Lung (tissue), 11 donors: ENCODE measurements at regions not wholly inside any gene's neighbourhood (a gene's known extent, or its start where the extent isn't known, plus 50 kb on each side); places are given as distances from the start of the nearest gene placed in this dataset.

Source experiments
- ATAC-seq: fragments of 200-7000 bp; cut with Tn5 transposase; one replicate; pipeline ENCODE4 v1.9.1; 2020; ENCODE audit warnings: moderate number of reproducible peaks; ENCODE audit not compliant: insufficient read depth, low FRiP score
- DNase-seq, 3 donors: peaks; one replicate each; pipeline ENCODE4 v3.0.0-alpha.2; 2013 to 2017
- H3K27ac ChIP-seq, 2 donors: one replicate each; pipeline ENCODE4 v1.5.1; 2013; ENCODE audit warnings: mild to moderate bottlenecking in 2 of 2, moderate library complexity in 2 of 2, control low read depth in 1 of 2, inconsistent platforms in 1 of 2, low read depth in 1 of 2, low read length in 1 of 2
- H3K27me3 ChIP-seq, 3 donors: one replicate each; pipeline ENCODE4 v1.5.1; 2013; ENCODE audit warnings: low read length in 2 of 3; ENCODE audit not compliant: control insufficient read depth in 3 of 3, insufficient read depth in 3 of 3
- H3K36me3 ChIP-seq, 4 donors: one replicate each; pipeline ENCODE4 v1.5.1; 2013; ENCODE audit warnings: low read length in 4 of 4, mild to moderate bottlenecking in 1 of 4, moderate library complexity in 1 of 4; ENCODE audit not compliant: control insufficient read depth in 4 of 4, insufficient read depth in 4 of 4
- H3K4me1 ChIP-seq, 5 donors: one replicate each; pipeline ENCODE4 v1.5.1; 2013; ENCODE audit warnings: low read length in 5 of 5, mild to moderate bottlenecking in 2 of 5, moderate library complexity in 1 of 5; ENCODE audit not compliant: control insufficient read depth in 5 of 5, insufficient read depth in 5 of 5
- H3K4me3 ChIP-seq: one replicate; pipeline ENCODE4 v1.5.1; 2013; ENCODE audit warnings: mild to moderate bottlenecking, control low read depth, moderate library complexity
- H3K9ac ChIP-seq, 2 donors: one replicate each; pipeline ENCODE4 v1.5.1; 2013; ENCODE audit warnings: low read length in 2 of 2, control low read depth in 1 of 2; ENCODE audit not compliant: insufficient read depth in 1 of 2
- H3K9me3 ChIP-seq, 4 donors: one replicate each; pipeline ENCODE4 v1.5.1; 2013; ENCODE audit warnings: low read length in 3 of 4, mild to moderate bottlenecking in 1 of 4, moderate library complexity in 1 of 4; ENCODE audit not compliant: control insufficient read depth in 4 of 4, insufficient read depth in 3 of 4
- WGBS, 2 donors: extraction: QIAGEN DNeasy Blood & Tissue Kit; methylation state at CpG; one replicate each; pipeline ENCODE4 v1.1.7; 2013; 5-methylcytosine and 5-hydroxymethylcytosine counted together
- TF ChIP-seq, protein P1 (sequence below): IDR thresholded peaks from 2 replicates; pipeline ENCODE4 v1.5.1; 2012; ENCODE audit warnings: mild to moderate bottlenecking; ENCODE audit errors: control extremely low read depth, extremely low read depth
- donor health status: control.
- donor health status: control.
- donor health status: Bipolar disorder and iron deficiency.
- donor health status: healthy.
- donor health status: DM: yes; HTN: yes; CAD: no.

DNA sequence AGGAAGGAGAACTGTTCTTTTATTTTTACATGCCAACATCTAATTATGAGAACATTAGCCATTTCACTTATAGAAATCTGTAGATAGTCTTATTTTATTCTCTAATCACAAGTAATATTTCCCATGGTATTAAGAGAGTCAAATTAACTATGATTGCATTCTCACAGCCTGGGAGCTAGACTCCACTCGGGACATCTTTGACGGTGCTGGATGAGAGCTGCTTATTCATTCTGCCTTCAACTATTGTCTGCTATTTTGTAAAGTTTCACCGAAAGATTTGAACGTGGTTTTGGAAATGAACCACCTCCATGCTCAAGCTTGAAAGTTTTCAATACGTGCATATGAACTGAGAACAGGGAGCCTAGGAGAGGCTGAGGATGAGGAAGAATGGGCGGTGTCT, 264.3 kb upstream of the KLF6 start:
- Histone ChIP-seq H3K4me3 (no peak overlapping the region), H3K9me3 (no peaks in the 10 kb centered on the region), H3K27me3 (no peaks in the 10 kb centered on the region), H3K4me1 (peaks cover 0 to 8% (median 4%) of the 10 kb centered on the region in 5 donors), H3K9ac (no peak overlapping the region), H3K27ac (no peak overlapping the region), H3K36me3 (no peaks in the 10 kb centered on the region)
- 97 to 98% methylated on average over 6 of the region's 6 CpGs for WGBS, 2 donors
- ATAC-seq (no peak), DNase-seq (no peak)
- TF ChIP-seq, protein P1, sequence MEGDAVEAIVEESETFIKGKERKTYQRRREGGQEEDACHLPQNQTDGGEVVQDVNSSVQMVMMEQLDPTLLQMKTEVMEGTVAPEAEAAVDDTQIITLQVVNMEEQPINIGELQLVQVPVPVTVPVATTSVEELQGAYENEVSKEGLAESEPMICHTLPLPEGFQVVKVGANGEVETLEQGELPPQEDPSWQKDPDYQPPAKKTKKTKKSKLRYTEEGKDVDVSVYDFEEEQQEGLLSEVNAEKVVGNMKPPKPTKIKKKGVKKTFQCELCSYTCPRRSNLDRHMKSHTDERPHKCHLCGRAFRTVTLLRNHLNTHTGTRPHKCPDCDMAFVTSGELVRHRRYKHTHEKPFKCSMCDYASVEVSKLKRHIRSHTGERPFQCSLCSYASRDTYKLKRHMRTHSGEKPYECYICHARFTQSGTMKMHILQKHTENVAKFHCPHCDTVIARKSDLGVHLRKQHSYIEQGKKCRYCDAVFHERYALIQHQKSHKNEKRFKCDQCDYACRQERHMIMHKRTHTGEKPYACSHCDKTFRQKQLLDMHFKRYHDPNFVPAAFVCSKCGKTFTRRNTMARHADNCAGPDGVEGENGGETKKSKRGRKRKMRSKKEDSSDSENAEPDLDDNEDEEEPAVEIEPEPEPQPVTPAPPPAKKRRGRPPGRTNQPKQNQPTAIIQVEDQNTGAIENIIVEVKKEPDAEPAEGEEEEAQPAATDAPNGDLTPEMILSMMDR, result no peak

DNA sequence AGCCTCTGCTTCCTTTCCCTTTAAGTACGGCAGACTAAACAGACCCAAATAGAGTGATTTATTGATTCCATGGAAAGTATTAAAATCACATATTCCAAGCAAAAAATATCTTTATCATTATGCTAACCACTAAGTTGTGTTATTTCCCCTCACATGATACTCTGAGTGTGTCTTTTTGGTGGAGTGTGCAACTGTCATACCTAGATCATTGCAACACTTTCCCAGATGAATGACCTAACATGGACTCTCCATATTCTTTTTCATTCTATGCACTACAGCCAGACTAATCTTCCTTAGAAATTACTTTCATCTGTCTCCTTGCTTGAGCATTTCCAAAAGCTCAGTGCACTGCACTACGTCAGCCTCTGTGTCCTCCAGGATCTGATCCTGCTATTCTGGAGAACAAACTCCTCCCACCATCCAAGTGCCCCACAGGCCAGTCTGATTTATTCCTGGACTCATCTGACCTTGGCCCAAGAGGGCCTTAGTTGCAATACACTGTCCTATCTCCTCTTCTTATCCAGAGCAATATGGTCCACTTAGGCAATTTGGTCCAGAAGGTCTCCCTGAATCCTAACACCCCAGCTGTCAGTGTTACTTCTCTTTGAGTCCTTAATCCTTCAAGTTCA, 263.3 kb upstream of the KLF6 start:
- no peaks in the 10 kb centered on the region for H3K36me3 ChIP-seq
- peaks cover 0 to 8% (median 4%) of the 10 kb centered on the region in 5 donors for H3K4me1 ChIP-seq
- no peaks in the 10 kb centered on the region for H3K27me3 ChIP-seq
- ATAC-seq (no peak), DNase-seq (no peak)
- H3K9me3 ChIP-seq, result no peaks in the 10 kb centered on the region
- H3K27ac ChIP-seq, result no peak overlapping the region
- no peak overlapping the region for H3K4me3 ChIP-seq
- 33 to 81% methylated on average over 1 to 2 of the region's 2 CpGs for WGBS, 2 donors
- H3K9ac ChIP-seq, result no peak overlapping the region
- TF ChIP-seq, protein P1, result no peak

DNA sequence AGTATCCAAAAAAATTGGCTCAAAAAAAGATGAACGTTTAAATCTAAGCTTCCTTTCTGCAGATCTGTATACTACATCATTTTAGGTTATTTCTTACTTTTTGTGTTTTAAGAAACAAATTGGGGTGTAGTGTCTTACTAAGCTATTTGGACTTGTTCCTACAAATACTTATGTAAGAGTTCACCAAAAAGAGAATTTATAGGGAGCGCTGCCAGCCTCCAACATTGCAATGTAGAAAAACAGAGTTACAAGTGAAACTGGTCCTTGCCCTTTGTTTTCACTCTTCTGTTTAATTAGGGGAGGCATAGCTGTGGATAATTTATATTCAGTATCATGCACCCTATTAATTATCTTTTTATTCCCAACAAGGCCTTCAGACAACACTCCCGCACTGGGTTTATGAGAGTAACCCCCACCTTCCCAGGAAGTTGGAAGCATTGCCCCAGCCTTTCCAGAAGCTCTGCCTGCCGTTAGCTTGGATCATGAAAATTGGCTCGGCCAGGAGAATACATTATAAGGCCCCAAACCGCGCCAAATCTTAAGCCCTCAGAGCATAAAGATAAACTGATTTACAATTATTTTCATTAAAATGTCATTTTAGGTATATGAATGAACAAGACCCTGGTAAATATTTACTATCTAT, 261.8 kb upstream of the KLF6 start:
- Histone ChIP-seq H3K4me1 (peaks cover 0 to 6% (median 3%) of the 10 kb centered on the region in 5 donors), H3K9me3 (peaks cover 0 to 3% (median 0%) of the 10 kb centered on the region in 4 donors), H3K27me3 (no peaks in the 10 kb centered on the region), H3K27ac (no peak overlapping the region), H3K4me3 (no peak overlapping the region), H3K36me3 (no peaks in the 10 kb centered on the region), H3K9ac (no peak overlapping the region)
- no peak for DNase-seq
- ATAC-seq, result no peak
- TF ChIP-seq, protein P1, result no peak
- WGBS, 2 donors, result 82 to 83% methylated on average over 7 of the region's 7 CpGs

DNA sequence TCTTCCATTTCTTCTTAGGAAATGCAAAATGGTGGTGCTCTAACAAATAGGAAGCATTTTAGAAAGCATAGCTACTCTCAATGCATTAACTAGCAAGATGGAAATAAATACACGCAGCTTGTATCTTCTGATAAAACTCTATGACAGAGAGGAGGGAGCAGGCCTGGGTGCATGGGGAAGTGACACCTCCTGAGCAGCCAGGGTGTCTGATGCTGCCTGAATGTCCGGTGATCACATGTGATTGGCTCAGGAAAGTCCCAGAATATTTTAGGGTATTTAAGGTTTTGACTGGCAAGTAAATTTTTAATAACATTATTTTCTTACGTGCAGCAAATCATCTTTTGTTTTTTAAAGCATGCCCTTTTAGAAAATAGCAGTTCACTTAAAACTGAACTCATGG, 261.0 kb upstream of the KLF6 start:
- no peak overlapping the region for H3K9ac ChIP-seq
- 88 to 93% methylated on average over 3 of the region's 3 CpGs for WGBS, 2 donors
- no peaks in the 10 kb centered on the region for H3K36me3 ChIP-seq
- H3K9me3 ChIP-seq, result peaks cover 0 to 11% (median 5%) of the 10 kb centered on the region in 4 donors
- H3K27me3 ChIP-seq, result no peaks in the 10 kb centered on the region
- TF ChIP-seq, protein P1, result no peak
- peaks cover 0 to 4% (median under 1%) of the 10 kb centered on the region in 5 donors for H3K4me1 ChIP-seq
- no peak overlapping the region for H3K4me3 ChIP-seq
- no peak overlapping the region for H3K27ac ChIP-seq
- DNase-seq, result no peak
- no peak for ATAC-seq
